Loucy (cell line): ENCODE measurements at regions not wholly inside any gene's neighbourhood (a gene's known extent, or its start where the extent isn't known, plus 50 kb on each side); places are given as distances from the start of the nearest gene placed in this dataset.

Experiments
- H2AFZ ChIP-seq: fragments of 200-600 bp; sonication (generic); 2 replicates; pipeline ENCODE4 v1.6.0; 2016; ENCODE audit warnings: antibody characterized with exemption, mild to moderate bottlenecking, low read length, moderate library complexity
- H3F3A ChIP-seq: fragments of 200-600 bp; 2 replicates; pipeline ENCODE4 v1.6.0; 2016; ENCODE audit warnings: antibody characterized with exemption, low read depth, mild to moderate bottlenecking
- H3K27me3 ChIP-seq: fragments of 200-600 bp; sonication (generic); 2 replicates; pipeline ENCODE4 v1.6.1; 2014; ENCODE audit warnings: low read length, mild to moderate bottlenecking; ENCODE audit not compliant: insufficient read depth, poor library complexity, severe bottlenecking
- H3K36me3 ChIP-seq: fragments of 200-600 bp; sonication (generic); 2 replicates; pipeline ENCODE4 v1.6.1; 2016; ENCODE audit warnings: low read length; ENCODE audit not compliant: insufficient read depth
- H3K4me1 ChIP-seq: fragments of 200-600 bp; sonication (generic); 2 replicates; pipeline ENCODE4 v1.5.1; 2014; ENCODE audit warnings: low read length, mild to moderate bottlenecking; ENCODE audit not compliant: insufficient read depth, poor library complexity, severe bottlenecking
- H3K4me2 ChIP-seq: fragments of 200-600 bp; sonication (generic); 2 replicates; pipeline ENCODE4 v1.6.0; 2014; ENCODE audit warnings: antibody characterized with exemption, low read length, low read depth, mild to moderate bottlenecking; ENCODE audit not compliant: poor library complexity, severe bottlenecking
- H3K4me3 ChIP-seq: fragments of 200-600 bp; sonication (generic); 2 replicates; pipeline ENCODE4 v1.5.1; 2014; ENCODE audit warnings: low read length, mild to moderate bottlenecking, mixed read lengths; ENCODE audit not compliant: poor library complexity, severe bottlenecking
- H3K79me2 ChIP-seq: fragments of 200-600 bp; sonication (generic); 2 replicates; pipeline ENCODE4 v1.6.1; 2014; ENCODE audit warnings: low read length; ENCODE audit not compliant: insufficient read depth
- H3K9ac ChIP-seq: fragments of 200-600 bp; sonication (generic); 2 replicates; pipeline ENCODE4 v1.6.0; 2014; ENCODE audit warnings: mild to moderate bottlenecking, low read depth, low read length, moderate library complexity; ENCODE audit not compliant: poor library complexity, severe bottlenecking
- H3K9me2 ChIP-seq: fragments of 200-600 bp; sonication (generic); replicated peaks from 2 replicates; pipeline ENCODE4 v1.6.1; 2016; ENCODE audit warnings: low read depth, low read length, mixed read lengths
- H3K9me3 ChIP-seq: fragments of 200-600 bp; sonication (generic); 2 replicates; pipeline ENCODE4 v1.6.1; 2014; ENCODE audit warnings: mild to moderate bottlenecking, antibody characterized with exemption, low read length, low read depth; ENCODE audit not compliant: insufficient read depth
- H4K20me1 ChIP-seq: fragments of 200-600 bp; sonication (generic); 2 replicates; pipeline ENCODE4 v1.6.0; 2014; ENCODE audit warnings: antibody characterized with exemption, low read length, mild to moderate bottlenecking; ENCODE audit not compliant: insufficient read depth, poor library complexity, severe bottlenecking
- EZH2phosphoT487 ChIP-seq: fragments of 200-600 bp; IDR thresholded peaks from 2 replicates; pipeline ENCODE4 v1.6.1; 2018; ENCODE audit warnings: antibody characterized with exemption, mild to moderate bottlenecking, moderate library complexity, borderline replicate concordance
- TF ChIP-seq, protein P1 (sequence below): fragments of 200-600 bp; sonication (generic); conservative IDR thresholded peaks from 2 replicates; pipeline ENCODE4 v1.5.1; 2014; ENCODE audit warnings: mild to moderate bottlenecking, antibody characterized with exemption, low read length

DNA sequence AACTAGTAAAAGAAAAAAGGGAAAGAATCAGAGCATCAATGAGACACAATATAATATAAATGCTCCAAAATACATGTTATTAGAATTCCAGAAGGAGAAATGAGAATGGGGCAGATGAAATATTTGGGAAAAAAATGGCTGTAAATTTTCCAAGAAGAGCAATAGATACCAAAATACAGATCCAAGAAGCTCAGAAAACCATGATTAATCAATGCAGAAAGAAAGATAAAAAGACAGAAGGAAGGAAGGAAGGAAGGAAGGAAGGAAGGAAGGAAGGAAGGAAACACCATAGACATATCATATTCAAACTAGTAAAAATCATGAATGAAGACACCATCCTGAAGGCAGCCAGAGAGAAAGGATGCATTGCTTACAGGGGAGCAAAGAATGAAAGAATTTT, 920.9 kb downstream of the EFNA5 start:
- H3K9me3 ChIP-seq = no peaks in the 10 kb centered on the region
- no peaks in the 10 kb centered on the region for H3K36me3 ChIP-seq
- H3K79me2 ChIP-seq = no peaks in the 10 kb centered on the region
- H3F3A ChIP-seq = no peaks in the 10 kb centered on the region
- no peak overlapping the region for H2AFZ ChIP-seq
- no peak overlapping the region for H3K9ac ChIP-seq
- no peak overlapping the region for H3K4me2 ChIP-seq
- no peaks in the 10 kb centered on the region for H3K9me2 ChIP-seq
- no peaks in the 10 kb centered on the region for H3K4me1 ChIP-seq
- H3K4me3 ChIP-seq = no peak overlapping the region
- no peaks in the 10 kb centered on the region for H4K20me1 ChIP-seq
- H3K27me3 ChIP-seq = no peaks in the 10 kb centered on the region
- TF ChIP-seq, protein P1, sequence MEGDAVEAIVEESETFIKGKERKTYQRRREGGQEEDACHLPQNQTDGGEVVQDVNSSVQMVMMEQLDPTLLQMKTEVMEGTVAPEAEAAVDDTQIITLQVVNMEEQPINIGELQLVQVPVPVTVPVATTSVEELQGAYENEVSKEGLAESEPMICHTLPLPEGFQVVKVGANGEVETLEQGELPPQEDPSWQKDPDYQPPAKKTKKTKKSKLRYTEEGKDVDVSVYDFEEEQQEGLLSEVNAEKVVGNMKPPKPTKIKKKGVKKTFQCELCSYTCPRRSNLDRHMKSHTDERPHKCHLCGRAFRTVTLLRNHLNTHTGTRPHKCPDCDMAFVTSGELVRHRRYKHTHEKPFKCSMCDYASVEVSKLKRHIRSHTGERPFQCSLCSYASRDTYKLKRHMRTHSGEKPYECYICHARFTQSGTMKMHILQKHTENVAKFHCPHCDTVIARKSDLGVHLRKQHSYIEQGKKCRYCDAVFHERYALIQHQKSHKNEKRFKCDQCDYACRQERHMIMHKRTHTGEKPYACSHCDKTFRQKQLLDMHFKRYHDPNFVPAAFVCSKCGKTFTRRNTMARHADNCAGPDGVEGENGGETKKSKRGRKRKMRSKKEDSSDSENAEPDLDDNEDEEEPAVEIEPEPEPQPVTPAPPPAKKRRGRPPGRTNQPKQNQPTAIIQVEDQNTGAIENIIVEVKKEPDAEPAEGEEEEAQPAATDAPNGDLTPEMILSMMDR = no peak
- TF ChIP-seq EZH2phosphoT487 = no peak

DNA sequence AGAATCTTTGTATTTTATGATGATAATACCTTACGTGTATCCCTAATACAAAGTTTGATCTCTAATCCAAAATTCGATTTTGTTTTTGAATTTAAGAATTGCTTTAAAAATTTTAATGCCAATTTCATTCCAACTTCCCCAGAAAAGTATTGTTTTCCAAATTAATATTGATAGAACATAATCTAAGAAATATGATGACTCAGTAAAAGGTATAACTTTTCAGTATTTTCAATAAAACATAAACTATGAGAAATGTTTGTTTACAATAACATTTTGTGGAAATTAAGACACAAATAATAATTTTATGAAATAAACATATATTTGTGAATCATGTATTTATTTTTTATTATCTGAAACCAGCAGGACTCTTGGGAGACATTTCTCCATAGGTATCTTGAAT, 931.6 kb downstream of the EFNA5 start:
- Histone ChIP-seq H3K4me3 (no peak overlapping the region), H3K4me1 (no peaks in the 10 kb centered on the region), H2AFZ (no peak overlapping the region), H3K27me3 (no peaks in the 10 kb centered on the region), H3F3A (no peaks in the 10 kb centered on the region), H3K4me2 (no peak overlapping the region), H3K9ac (no peak overlapping the region), H3K9me2 (no peaks in the 10 kb centered on the region), H3K36me3 (no peaks in the 10 kb centered on the region), H4K20me1 (no peaks in the 10 kb centered on the region), H3K79me2 (no peaks in the 10 kb centered on the region), H3K9me3 (no peaks in the 10 kb centered on the region)
- no peak for TF ChIP-seq EZH2phosphoT487
- TF ChIP-seq, protein P1 = no peak

DNA sequence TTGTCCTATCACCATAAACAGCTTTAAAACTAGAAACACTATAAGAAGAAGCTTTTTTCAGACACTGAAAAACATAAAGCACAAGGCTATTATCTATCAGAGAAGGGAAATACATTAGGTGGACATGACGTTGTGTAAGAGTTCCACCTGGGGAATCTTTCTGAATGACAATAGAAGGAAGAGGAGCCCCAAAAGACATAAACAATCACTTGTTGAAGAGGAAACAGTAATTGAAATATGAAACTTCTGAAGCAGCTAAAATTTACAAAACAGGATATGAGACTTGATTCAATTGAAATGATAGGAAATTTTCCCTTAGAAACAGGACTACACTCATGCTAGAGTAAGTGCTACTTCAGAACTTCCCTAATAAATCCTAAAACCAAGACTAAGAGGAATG, 933.6 kb downstream of the EFNA5 start:
- Histone ChIP-seq H3K36me3 (no peaks in the 10 kb centered on the region), H3F3A (no peaks in the 10 kb centered on the region), H3K4me1 (no peaks in the 10 kb centered on the region), H3K9me2 (no peaks in the 10 kb centered on the region), H3K27me3 (no peaks in the 10 kb centered on the region), H2AFZ (no peak overlapping the region), H3K4me2 (no peak overlapping the region), H3K79me2 (no peaks in the 10 kb centered on the region), H3K9me3 (no peaks in the 10 kb centered on the region; the same call in 1 of the 2 replicates), H3K9ac (no peak overlapping the region), H4K20me1 (no peaks in the 10 kb centered on the region), H3K4me3 (no peak overlapping the region)
- no peak for TF ChIP-seq EZH2phosphoT487
- TF ChIP-seq, protein P1 = no peak
